Esophagus muscularis mucosa (tissue), 4 donors: ENCODE measurements at regions not wholly inside any gene's neighbourhood (a gene's known extent, or its start where the extent isn't known, plus 50 kb on each side); places are given as distances from the start of the nearest gene placed in this dataset.
"Not testable (repeated sequence)": the region's sequence is repeated elsewhere in the genome, so short reads cannot be mapped to it uniquely, and the experiment has no call there.

ENCODE experiments used
- DNase-seq: peaks from one replicate; pipeline ENCODE4 v3.0.0-alpha.2; 2017; ENCODE audit errors: extremely low spot score
- H3K27ac ChIP-seq, 4 donors: fragments of 200-600 bp; sonication (generic); replicated peaks in 1 of 4; 1 replicate in 3 of 4; 2 replicates in 1 of 4; pipeline ENCODE4 v1.5.1; 2016 to 2019; ENCODE audit warnings: mild to moderate bottlenecking in 1 of 4
- H3K27me3 ChIP-seq, 4 donors: fragments of 200-600 bp; sonication (generic); one replicate each; pipeline versions ENCODE4 v1.5.1 to v1.6.0; 2016 to 2019
- H3K36me3 ChIP-seq, 4 donors: fragments of 200-600 bp; sonication (generic); one replicate each; pipeline ENCODE4 v1.5.1; 2016 to 2019
- H3K4me1 ChIP-seq, 4 donors: fragments of 200-600 bp; sonication (generic); one replicate each; pipeline ENCODE4 v1.5.1; 2016 to 2019
- H3K4me3 ChIP-seq, 4 donors: fragments of 200-600 bp; sonication (generic); 1 replicate in 2 of 4; 2 replicates in 2 of 4; pipeline ENCODE4 v1.5.1; 2016 to 2019; ENCODE audit warnings: mild to moderate bottlenecking in 4 of 4, moderate library complexity in 1 of 4
- H3K9me3 ChIP-seq, 4 donors: fragments of 200-600 bp; sonication (generic); 1 replicate in 3 of 4; 2 replicates in 1 of 4; pipeline ENCODE4 v1.5.1; 2016 to 2019
- EP300 ChIP-seq: sonication (generic); formaldehyde crosslinking; IDR thresholded peaks from one replicate; pipeline ENCODE4 v1.6.1; 2017; ENCODE audit warnings: antibody characterized with exemption
- POLR2A ChIP-seq: fragments of 450-650 bp; IDR thresholded peaks from one replicate; pipeline ENCODE4 v1.6.1; 2017; ENCODE audit warnings: antibody characterized with exemption, moderate library complexity, mild to moderate bottlenecking, low read depth
- POLR2AphosphoS5 ChIP-seq, 2 donors: sonication (generic); formaldehyde crosslinking; IDR thresholded peaks; one replicate each; pipeline ENCODE4 v1.6.1; 2017; ENCODE audit warnings: antibody characterized with exemption in 2 of 2
- WGBS: methylation state at CpG from one replicate; pipeline ENCODE4 v1.1.5; 2018; 5-methylcytosine and 5-hydroxymethylcytosine counted together
- intact Hi-C: fragments of 100-400 bp; cut with DNase I; formaldehyde crosslinking; loops from one replicate; pipeline ENCODE4 v1.15.1; 2023
- TF ChIP-seq, protein P1 (sequence below), 3 experiments: fragments of 200-600 bp in 2 of 3; fragments of 450-650 bp in 1 of 3; sonication (generic) in 2 of 3; IDR thresholded peaks; one replicate each; pipeline ENCODE4 v1.5.1; 2017 to 2019; ENCODE audit warnings: antibody characterized with exemption in 3 of 3, mild to moderate bottlenecking in 2 of 3, moderate library complexity in 1 of 3

- H3K4me1 ChIP-seq = peaks cover 4 to 18% (median 14%) of the 10 kb centered on the region in 4 donors
- no peaks in the 10 kb centered on the region for H3K9me3 ChIP-seq
- H3K36me3 ChIP-seq = no peaks in the 10 kb centered on the region
- TF ChIP-seq EP300 = no peak
- no peak for TF ChIP-seq POLR2A
- TF ChIP-seq, protein P1, sequence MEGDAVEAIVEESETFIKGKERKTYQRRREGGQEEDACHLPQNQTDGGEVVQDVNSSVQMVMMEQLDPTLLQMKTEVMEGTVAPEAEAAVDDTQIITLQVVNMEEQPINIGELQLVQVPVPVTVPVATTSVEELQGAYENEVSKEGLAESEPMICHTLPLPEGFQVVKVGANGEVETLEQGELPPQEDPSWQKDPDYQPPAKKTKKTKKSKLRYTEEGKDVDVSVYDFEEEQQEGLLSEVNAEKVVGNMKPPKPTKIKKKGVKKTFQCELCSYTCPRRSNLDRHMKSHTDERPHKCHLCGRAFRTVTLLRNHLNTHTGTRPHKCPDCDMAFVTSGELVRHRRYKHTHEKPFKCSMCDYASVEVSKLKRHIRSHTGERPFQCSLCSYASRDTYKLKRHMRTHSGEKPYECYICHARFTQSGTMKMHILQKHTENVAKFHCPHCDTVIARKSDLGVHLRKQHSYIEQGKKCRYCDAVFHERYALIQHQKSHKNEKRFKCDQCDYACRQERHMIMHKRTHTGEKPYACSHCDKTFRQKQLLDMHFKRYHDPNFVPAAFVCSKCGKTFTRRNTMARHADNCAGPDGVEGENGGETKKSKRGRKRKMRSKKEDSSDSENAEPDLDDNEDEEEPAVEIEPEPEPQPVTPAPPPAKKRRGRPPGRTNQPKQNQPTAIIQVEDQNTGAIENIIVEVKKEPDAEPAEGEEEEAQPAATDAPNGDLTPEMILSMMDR (IDR thresholded peaks at IDR 0.05) = no peak
- no peak for TF ChIP-seq POLR2AphosphoS5 (IDR thresholded peaks at IDR 0.05)
- no peak overlapping the region for H3K4me3 ChIP-seq
- WGBS = 88% methylated on average over 2 of the region's 2 CpGs
- intact Hi-C loops = no loop called here
- no peak overlapping the region for H3K27ac ChIP-seq
- no peaks in the 10 kb centered on the region for H3K27me3 ChIP-seq
- DNase-seq = no peak
Measured at GRCh38 chr5:67765697-67766096, 449.9 kb upstream of the PIK3R1 start.

GRCh38 chr5:67757771-67758170 is 457.8 kb upstream of the PIK3R1 start:
- WGBS = 87% methylated on average over 10 of the region's 10 CpGs
- DNase-seq, H3K9me3 ChIP-seq, H3K27ac ChIP-seq, H3K4me3 ChIP-seq, H3K36me3 ChIP-seq, H3K4me1 ChIP-seq, H3K27me3 ChIP-seq, intact Hi-C loops: not testable (repeated sequence)

DNA sequence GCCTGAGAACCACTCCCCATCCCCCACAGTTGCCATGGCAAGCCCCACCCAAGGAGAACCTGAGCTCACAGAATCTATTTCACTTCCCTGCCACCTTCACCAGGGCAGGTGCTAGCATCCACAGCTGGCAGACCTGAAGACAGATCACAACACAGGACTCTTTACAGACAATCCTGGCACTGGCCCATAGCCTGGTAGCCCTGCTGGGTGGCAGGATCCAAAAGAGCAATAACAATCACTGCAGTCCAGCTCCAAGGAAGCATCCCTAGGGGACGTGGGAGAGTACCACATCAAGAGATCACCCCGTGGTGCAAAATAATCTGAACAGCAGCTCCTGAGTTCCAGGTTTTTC is 463.2 kb upstream of the PIK3R1 start:
- DNase-seq = no peak
- no peaks in the 10 kb centered on the region for H3K27me3 ChIP-seq
- no peaks in the 10 kb centered on the region for H3K36me3 ChIP-seq
- TF ChIP-seq POLR2AphosphoS5 (IDR thresholded peaks at IDR 0.05) = no peak
- TF ChIP-seq, protein P1 (IDR thresholded peaks at IDR 0.05) = no peak
- no peak for TF ChIP-seq POLR2A
- TF ChIP-seq EP300 = no peak
- H3K27ac ChIP-seq = no peak overlapping the region
- WGBS = 93% methylated on average over 2 of the region's 2 CpGs
- H3K4me3 ChIP-seq = no peak overlapping the region
- peaks cover 0 to 12% (median 6%) of the 10 kb centered on the region in 4 donors for H3K4me1 ChIP-seq
- peaks cover 0 to 4% (median 0%) of the 10 kb centered on the region in 4 donors for H3K9me3 ChIP-seq
- intact Hi-C loops = no loop called here

DNA sequence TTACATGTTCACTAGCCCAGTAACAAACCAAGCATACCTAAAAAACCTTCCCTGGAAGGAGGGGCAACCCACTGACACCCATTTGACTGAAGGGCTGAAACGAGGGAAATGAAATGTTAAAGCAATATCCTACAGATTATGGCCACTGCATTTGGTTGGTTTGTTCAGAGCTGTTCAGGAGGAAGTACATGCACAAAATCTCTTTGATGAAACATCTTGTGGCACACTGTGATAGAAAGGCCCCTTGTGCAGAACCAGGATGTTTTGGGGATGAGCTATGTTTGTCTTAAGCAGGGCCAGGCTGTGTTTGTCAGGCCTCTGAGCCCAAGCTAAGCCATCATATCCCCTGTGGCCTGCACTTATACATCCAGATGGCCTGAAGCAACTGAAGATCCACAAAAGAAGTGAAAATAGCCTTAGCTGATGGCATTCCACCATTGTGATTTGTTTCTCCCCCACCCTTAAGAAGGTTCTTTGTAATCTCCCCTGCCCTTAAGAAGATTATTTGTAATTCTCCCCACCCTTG is 467.3 kb upstream of the PIK3R1 start:
- TF ChIP-seq EP300 (no peak), POLR2AphosphoS5 (IDR thresholded peaks at IDR 0.05) (no peak), POLR2A (no peak)
- TF ChIP-seq, protein P1 (IDR thresholded peaks at IDR 0.05) = no peak
- intact Hi-C loops = no loop called here

DNA sequence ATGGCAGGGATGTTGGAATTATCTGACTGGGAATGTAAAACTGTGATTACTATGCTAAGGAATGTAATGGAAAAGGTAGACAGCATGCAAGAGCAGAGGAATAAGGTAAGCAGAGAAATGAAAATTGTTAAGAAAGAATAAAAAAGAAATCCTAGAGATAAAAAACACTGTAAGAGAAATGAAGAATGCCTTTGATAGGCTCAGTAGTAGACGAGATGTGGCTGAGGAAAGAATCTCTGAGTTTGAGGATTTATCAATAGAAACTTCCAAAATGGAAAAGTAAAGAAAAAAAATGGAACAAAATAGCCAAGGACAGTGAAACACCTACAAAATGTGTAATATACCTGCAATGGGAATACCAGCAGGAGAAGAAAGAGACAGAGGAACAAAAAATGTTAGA is 468.5 kb upstream of the PIK3R1 start:
- Histone ChIP-seq H3K4me3 (no peak overlapping the region), H3K9me3 (peaks cover 0 to 7% (median 3%) of the 10 kb centered on the region in 4 donors), H3K36me3 (no peaks in the 10 kb centered on the region), H3K27me3 (no peaks in the 10 kb centered on the region), H3K27ac (no peak overlapping the region), H3K4me1 (peaks cover 0 to 9% (median 5%) of the 10 kb centered on the region in 4 donors)
- 84% methylated on average over 1 of the region's 1 CpG for WGBS
- intact Hi-C loops = no loop called here
- no peak for DNase-seq
- TF ChIP-seq EP300 (no peak), POLR2A (no peak), POLR2AphosphoS5 (IDR thresholded peaks at IDR 0.05) (no peak)
- TF ChIP-seq, protein P1 (IDR thresholded peaks at IDR 0.05) = no peak

More for the DNA sequence above, 467.3 kb upstream of the PIK3R1 start:
- Histone ChIP-seq H3K9me3 (peaks cover 0 to 7% (median 3%) of the 10 kb centered on the region in 4 donors), H3K27ac (no peak overlapping the region), H3K36me3 (no peaks in the 10 kb centered on the region), H3K4me1 (peaks cover 0 to 12% (median 6%) of the 10 kb centered on the region in 4 donors), H3K27me3 (no peaks in the 10 kb centered on the region), H3K4me3 (no peak overlapping the region)
- DNase-seq = no peak
- WGBS = 79% methylated on average over 1 of the region's 1 CpG

DNA sequence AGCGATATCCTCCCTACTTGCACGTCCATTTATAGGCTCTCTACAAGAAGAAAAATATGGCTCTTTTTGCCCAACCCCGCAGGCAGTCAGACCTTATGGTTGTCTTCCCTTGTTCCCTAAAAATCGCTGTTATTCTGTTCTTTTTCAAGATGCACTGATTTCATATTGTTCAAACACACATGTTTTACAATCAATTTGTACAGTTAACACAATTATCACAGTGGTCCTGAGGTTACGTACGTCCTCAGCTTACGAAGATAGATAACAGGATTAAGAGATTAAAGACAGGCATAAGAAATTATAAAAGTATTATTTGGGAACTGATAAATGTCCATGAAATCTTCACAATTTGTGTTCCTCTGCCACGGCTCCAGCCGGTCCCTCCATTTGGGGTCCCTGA is 468.9 kb upstream of the PIK3R1 start:
- H3K27me3 ChIP-seq, H3K9me3 ChIP-seq, H3K4me3 ChIP-seq, H3K27ac ChIP-seq, intact Hi-C loops, H3K4me1 ChIP-seq, DNase-seq, H3K36me3 ChIP-seq: not testable (repeated sequence)
- 94% methylated on average over 9 of the region's 9 CpGs for WGBS
